ENCODE measurements at regions not wholly inside any gene's neighbourhood (a gene's known extent, or its start where the extent isn't known, plus 50 kb on each side); places are given as distances from the start of the nearest gene placed in this dataset.

DNA sequence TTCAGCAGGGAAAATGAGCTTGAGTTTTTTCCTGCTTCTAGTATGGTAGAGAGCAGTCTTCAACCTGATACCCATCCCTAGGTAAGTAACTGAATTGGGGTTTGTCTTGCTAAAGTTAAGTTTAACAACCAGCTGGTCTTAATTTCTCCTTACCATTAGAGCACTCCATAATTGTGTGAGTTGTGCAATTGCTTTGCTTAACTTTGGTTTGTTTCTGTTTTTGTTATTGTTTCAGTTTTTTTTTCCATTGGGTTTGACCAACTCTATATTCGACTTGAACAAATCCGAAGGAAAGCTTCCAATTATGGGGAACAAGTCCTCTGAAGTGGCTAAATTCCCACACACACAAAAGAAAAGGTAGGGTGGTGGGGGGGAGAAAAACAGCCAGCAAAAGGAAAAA is 641.1 kb downstream of the PLA2G4A start:
- DNase-seq (ENCODE audit: low read depth in 1 of 2, low spot score in 1 of 2), result no peak
- Histone ChIP-seq H3K9me3 (peaks cover 2% of the 10 kb centered on the region; the same call in 1 of the 3 replicates), H3K27ac (no peak overlapping the region), H3K4me1 (0 out of 3 replicates have a peak, but pooled peaks cover 6% of the 10 kb centered on the region), H3K4me3 (no peak overlapping the region), H3K4me2 (no peak overlapping the region)
- ChIA-PET POLR2A (no interaction called here), CTCF (interaction anchor here (0.5 to 0.8 kb wide), 2 partner anchors 12 to 184 kb away, joined by 3 read pairs; no protein-coding TSS in a partner anchor)
- no peak for ATAC-seq
- TF ChIP-seq RARB (CRISPR knock-in tag; IDR thresholded peaks at IDR 0.05) (no peak), NFE2L2 (conservative IDR thresholded peaks at IDR 0.05; ENCODE audit: low read length) (no peak), CBX2 (IDR thresholded peaks at IDR 0.05; ENCODE audit: borderline replicate concordance, low read depth) (no peak), PHF8 (IDR thresholded peaks at IDR 0.05; ENCODE audit: borderline replicate concordance, low read depth) (no peak)
- TF ChIP-seq, protein P1, sequence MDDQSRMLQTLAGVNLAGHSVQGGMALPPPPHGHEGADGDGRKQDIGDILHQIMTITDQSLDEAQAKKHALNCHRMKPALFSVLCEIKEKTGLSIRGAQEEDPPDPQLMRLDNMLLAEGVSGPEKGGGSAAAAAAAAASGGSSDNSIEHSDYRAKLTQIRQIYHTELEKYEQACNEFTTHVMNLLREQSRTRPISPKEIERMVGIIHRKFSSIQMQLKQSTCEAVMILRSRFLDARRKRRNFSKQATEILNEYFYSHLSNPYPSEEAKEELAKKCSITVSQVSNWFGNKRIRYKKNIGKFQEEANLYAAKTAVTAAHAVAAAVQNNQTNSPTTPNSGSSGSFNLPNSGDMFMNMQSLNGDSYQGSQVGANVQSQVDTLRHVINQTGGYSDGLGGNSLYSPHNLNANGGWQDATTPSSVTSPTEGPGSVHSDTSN (IDR thresholded peaks at IDR 0.05), result no peak
- WGBS (ENCODE audit: missing lambda C conversion rate), result 38% methylated on average over 2 of the region's 2 CpGs
- no peak for FAIRE-seq

GRCh38 chr1:187471555-187471954 is 642.8 kb downstream of the PLA2G4A start:
- no peak overlapping the region for H3K27ac ChIP-seq
- H3K4me2 ChIP-seq, result no peak overlapping the region; the same call in 1 of the 3 replicates
- CTCF ChIA-PET, result no interaction called here
- H3K4me1 ChIP-seq, result 0 out of 3 replicates have a peak, but pooled peaks cover 6% of the 10 kb centered on the region
- no peaks in the 10 kb centered on the region for H3K9me3 ChIP-seq
- TF ChIP-seq JUNB (IDR thresholded peaks at IDR 0.05) (0 out of 2 replicates have a peak, but pooled peaks have one; percentile 15), HOXB13 (CRISPR knock-in tag; IDR thresholded peaks at IDR 0.05; ENCODE audit: low read depth) (no peak), NR3C1 (IDR thresholded peaks at IDR 0.05) (no peak)
- ATAC-seq (no peak), FAIRE-seq (no peak), DNase-seq (ENCODE audit: low read depth in 1 of 2, low spot score in 1 of 2) (peak in 1 of 2 experiments; percentile 20)
- WGBS (ENCODE audit: missing lambda C conversion rate), result 22% methylated on average over 2 of the region's 2 CpGs
- POLR2A ChIA-PET, result no interaction called here
- H3K4me3 ChIP-seq, result no peak overlapping the region

DNA sequence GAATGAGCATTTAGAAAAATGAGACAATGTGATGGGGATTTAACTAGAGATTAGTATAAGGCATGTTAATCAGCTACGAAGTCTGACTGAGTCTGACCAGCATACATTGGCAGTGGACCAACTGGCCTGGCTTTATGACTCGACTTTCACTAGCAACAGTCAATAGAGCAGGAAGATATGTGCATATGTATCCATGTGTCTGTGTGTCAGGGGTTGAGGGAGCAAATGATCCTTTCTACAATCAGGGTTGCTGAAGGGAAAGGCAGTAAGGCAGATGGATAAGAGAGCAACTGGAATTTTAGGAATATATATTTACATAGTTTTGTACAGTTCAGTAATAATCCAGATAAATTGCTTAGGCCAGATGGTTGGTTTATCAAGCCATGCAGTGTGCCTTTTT is 645.6 kb downstream of the PLA2G4A start:
- 18% methylated on average over 2 of the region's 2 CpGs for whole genome bisulfite sequencing (ENCODE audit: missing lambda C conversion rate)
- Histone ChIP-seq H3K27ac (no peak overlapping the region), H3K4me3 (no peak overlapping the region), H3K9me3 (no peaks in the 10 kb centered on the region), H3K4me1 (0 out of 3 replicates have a peak, but pooled peaks cover 6% of the 10 kb centered on the region), H3K4me2 (no peak overlapping the region)
- no peak for FAIRE-seq
- no peak for DNase-seq (ENCODE audit: low read depth in 1 of 2, low spot score in 1 of 2)
- CTCF ChIA-PET, result no interaction called here
- POLR2A ChIA-PET, result no interaction called here
- ATAC-seq, result no peak
- TF ChIP-seq NR3C1 (IDR thresholded peaks at IDR 0.05) (no peak), HDAC2 (IDR thresholded peaks at IDR 0.05) (no peak), HES2 (IDR thresholded peaks at IDR 0.05) (no peak), ATOH8 (CRISPR knock-in tag; IDR thresholded peaks at IDR 0.05; ENCODE audit: low read depth) (no peak), POLR2AphosphoS2 (conservative IDR thresholded peaks at IDR 0.05; ENCODE audit: low read length) (no peak), KDM5A (IDR thresholded peaks at IDR 0.05) (no peak), ESRRA (IDR thresholded peaks at IDR 0.05; ENCODE audit: borderline replicate concordance, low read length) (no peak), MAX (IDR thresholded peaks at IDR 0.05) (no peak)
- TF ChIP-seq, protein P2, sequence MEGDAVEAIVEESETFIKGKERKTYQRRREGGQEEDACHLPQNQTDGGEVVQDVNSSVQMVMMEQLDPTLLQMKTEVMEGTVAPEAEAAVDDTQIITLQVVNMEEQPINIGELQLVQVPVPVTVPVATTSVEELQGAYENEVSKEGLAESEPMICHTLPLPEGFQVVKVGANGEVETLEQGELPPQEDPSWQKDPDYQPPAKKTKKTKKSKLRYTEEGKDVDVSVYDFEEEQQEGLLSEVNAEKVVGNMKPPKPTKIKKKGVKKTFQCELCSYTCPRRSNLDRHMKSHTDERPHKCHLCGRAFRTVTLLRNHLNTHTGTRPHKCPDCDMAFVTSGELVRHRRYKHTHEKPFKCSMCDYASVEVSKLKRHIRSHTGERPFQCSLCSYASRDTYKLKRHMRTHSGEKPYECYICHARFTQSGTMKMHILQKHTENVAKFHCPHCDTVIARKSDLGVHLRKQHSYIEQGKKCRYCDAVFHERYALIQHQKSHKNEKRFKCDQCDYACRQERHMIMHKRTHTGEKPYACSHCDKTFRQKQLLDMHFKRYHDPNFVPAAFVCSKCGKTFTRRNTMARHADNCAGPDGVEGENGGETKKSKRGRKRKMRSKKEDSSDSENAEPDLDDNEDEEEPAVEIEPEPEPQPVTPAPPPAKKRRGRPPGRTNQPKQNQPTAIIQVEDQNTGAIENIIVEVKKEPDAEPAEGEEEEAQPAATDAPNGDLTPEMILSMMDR (IDR thresholded peaks at IDR 0.05), result no peak
- TF ChIP-seq, protein P3, sequence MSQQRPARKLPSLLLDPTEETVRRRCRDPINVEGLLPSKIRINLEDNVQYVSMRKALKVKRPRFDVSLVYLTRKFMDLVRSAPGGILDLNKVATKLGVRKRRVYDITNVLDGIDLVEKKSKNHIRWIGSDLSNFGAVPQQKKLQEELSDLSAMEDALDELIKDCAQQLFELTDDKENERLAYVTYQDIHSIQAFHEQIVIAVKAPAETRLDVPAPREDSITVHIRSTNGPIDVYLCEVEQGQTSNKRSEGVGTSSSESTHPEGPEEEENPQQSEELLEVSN (IDR thresholded peaks at IDR 0.05; ENCODE audit: borderline replicate concordance, low read depth), result no peak

Data from A549 (cell line).